A673 (cell line): ENCODE measurements at regions not wholly inside any gene's neighbourhood (a gene's known extent, or its start where the extent isn't known, plus 50 kb on each side); places are given as distances from the start of the nearest gene placed in this dataset.

ENCODE experiments used
- EZH2 ChIP-seq: fragments of 200-600 bp; sonication (generic); IDR thresholded peaks from 2 replicates; pipeline ENCODE4 v1.6.1; 2017; ENCODE audit warnings: borderline replicate concordance, low read depth, mild to moderate bottlenecking, mixed read lengths, antibody characterized with exemption, low read length; ENCODE audit not compliant: poor library complexity, severe bottlenecking
- TF ChIP-seq, protein P1 (sequence below): fragments of 300-800, 200-600 bp; sonication (generic); conservative IDR thresholded peaks from 2 replicates; pipeline ENCODE4 v1.5.1; 2017; ENCODE audit warnings: low read depth, mild to moderate bottlenecking, antibody characterized with exemption, low read length, moderate library complexity, mixed read lengths

DNA sequence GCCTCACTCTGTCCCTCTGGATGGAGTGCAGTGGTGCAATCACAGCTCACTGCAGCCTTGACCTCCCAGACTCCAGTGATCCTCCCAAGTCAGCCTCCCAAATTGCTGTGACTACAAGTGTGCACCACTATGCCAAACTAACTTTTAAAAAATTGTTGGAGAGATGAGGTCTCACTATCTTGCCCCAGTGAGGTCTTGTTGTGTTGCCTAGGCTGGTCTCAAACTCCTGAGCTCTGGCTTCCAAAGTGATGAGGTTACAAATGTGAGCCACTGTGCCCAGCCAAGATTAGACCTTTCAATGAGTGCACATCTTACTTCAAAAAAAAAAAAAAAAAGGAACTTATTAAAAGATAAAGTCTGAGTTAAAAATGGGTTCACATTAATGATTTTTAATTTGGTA lies 1838.1 kb upstream of the DEFB115 start:
- TF ChIP-seq, protein P1, sequence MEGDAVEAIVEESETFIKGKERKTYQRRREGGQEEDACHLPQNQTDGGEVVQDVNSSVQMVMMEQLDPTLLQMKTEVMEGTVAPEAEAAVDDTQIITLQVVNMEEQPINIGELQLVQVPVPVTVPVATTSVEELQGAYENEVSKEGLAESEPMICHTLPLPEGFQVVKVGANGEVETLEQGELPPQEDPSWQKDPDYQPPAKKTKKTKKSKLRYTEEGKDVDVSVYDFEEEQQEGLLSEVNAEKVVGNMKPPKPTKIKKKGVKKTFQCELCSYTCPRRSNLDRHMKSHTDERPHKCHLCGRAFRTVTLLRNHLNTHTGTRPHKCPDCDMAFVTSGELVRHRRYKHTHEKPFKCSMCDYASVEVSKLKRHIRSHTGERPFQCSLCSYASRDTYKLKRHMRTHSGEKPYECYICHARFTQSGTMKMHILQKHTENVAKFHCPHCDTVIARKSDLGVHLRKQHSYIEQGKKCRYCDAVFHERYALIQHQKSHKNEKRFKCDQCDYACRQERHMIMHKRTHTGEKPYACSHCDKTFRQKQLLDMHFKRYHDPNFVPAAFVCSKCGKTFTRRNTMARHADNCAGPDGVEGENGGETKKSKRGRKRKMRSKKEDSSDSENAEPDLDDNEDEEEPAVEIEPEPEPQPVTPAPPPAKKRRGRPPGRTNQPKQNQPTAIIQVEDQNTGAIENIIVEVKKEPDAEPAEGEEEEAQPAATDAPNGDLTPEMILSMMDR, result no peak
- TF ChIP-seq EZH2, result no peak
